NB4 (cell line): ENCODE measurements at regions not wholly inside any gene's neighbourhood (a gene's known extent, or its start where the extent isn't known, plus 50 kb on each side); places are given as distances from the start of the nearest gene placed in this dataset.

Source experiments
- CTCF ChIP-seq: IDR thresholded peaks from one replicate; pipeline ENCODE4 v1.5.1; 2012; ENCODE audit warnings: low read depth, low read length
- MYC ChIP-seq: IDR thresholded peaks from 2 replicates; pipeline ENCODE4 v1.6.1; 2011; ENCODE audit warnings: low read depth, low read length
- POLR2A ChIP-seq: IDR thresholded peaks from 2 replicates; pipeline ENCODE4 v1.6.1; 2011; ENCODE audit warnings: mild to moderate bottlenecking; ENCODE audit not compliant: insufficient read length; ENCODE audit errors: extremely low read depth

- no peak for TF ChIP-seq CTCF
- no peak for TF ChIP-seq POLR2A
- TF ChIP-seq MYC = no peak
Observed at GRCh38 chr9:28024676-28025075, 451.4 kb upstream of the C9orf72 start.
